Mucosa of rectum (tissue), 2 donors: ENCODE measurements at regions not wholly inside any gene's neighbourhood (a gene's known extent, or its start where the extent isn't known, plus 50 kb on each side); places are given as distances from the start of the nearest gene placed in this dataset.

Experiments used
- H3K27ac ChIP-seq, 2 donors: one replicate each; pipeline ENCODE4 v1.7.0; 2013; ENCODE audit warnings: inconsistent platforms in 2 of 2, low read depth in 2 of 2, low read length in 2 of 2
- H3K27me3 ChIP-seq, 2 donors: one replicate each; pipeline ENCODE4 v1.7.0; 2013; ENCODE audit warnings: low read length in 2 of 2; ENCODE audit not compliant: control insufficient read depth in 2 of 2, insufficient read depth in 2 of 2
- H3K36me3 ChIP-seq, 2 donors: one replicate each; pipeline ENCODE4 v1.7.0; 2013; ENCODE audit warnings: low read length in 2 of 2; ENCODE audit not compliant: control insufficient read depth in 2 of 2, insufficient read depth in 2 of 2
- H3K4me1 ChIP-seq, 2 donors: one replicate each; pipeline ENCODE4 v1.7.0; 2013; ENCODE audit warnings: low read length in 2 of 2, mild to moderate bottlenecking in 1 of 2; ENCODE audit not compliant: control insufficient read depth in 2 of 2, insufficient read depth in 2 of 2
- H3K4me3 ChIP-seq, 2 donors: one replicate each; pipeline ENCODE4 v1.7.0; 2013; ENCODE audit warnings: low read length in 2 of 2
- H3K9ac ChIP-seq, 2 donors: one replicate each; pipeline ENCODE4 v1.7.0; 2013; ENCODE audit warnings: low read length in 2 of 2, low read depth in 1 of 2, mild to moderate bottlenecking in 1 of 2
- H3K9me3 ChIP-seq, 2 donors: one replicate each; pipeline ENCODE4 v1.7.0; 2013; ENCODE audit warnings: low read length in 2 of 2; ENCODE audit not compliant: control insufficient read depth in 2 of 2
- donor health status: healthy.
- donor health status: Normal muscosa, but diverticular disease.

- no peak overlapping the region for H3K27ac ChIP-seq
- peaks cover 30 to 40% of the 10 kb centered on the region in 2 donors for H3K27me3 ChIP-seq
Measured at GRCh38 chr9:126750941-126751725, 53.7 kb upstream of the ZBTB43 start.

GRCh38 chr9:126752376-126752775 lies 52.5 kb upstream of the ZBTB43 start:
- H3K4me3 ChIP-seq: no peak overlapping the region
- H3K9ac ChIP-seq: no peak overlapping the region
- peaks cover 37 to 44% of the 10 kb centered on the region in 2 donors for H3K27me3 ChIP-seq
- no peaks in the 10 kb centered on the region for H3K9me3 ChIP-seq
- H3K27ac ChIP-seq: no peak overlapping the region
- H3K36me3 ChIP-seq: no peaks in the 10 kb centered on the region
- peaks cover 10% of the 10 kb centered on the region in 2 donors for H3K4me1 ChIP-seq

More at GRCh38 chr9:126750941-126751725, 53.7 kb upstream of the ZBTB43 start:
- Histone ChIP-seq H3K36me3 (no peaks in the 10 kb centered on the region), H3K4me1 (peaks cover 10% of the 10 kb centered on the region in 2 donors), H3K4me3 (no peak overlapping the region), H3K9ac (no peak overlapping the region), H3K9me3 (no peaks in the 10 kb centered on the region)

- Histone ChIP-seq H3K27me3 (peaks cover 40 to 44% of the 10 kb centered on the region in 2 donors), H3K36me3 (no peaks in the 10 kb centered on the region), H3K4me1 (peaks cover 10% of the 10 kb centered on the region in 2 donors), H3K4me3 (no peak overlapping the region), H3K27ac (no peak overlapping the region), H3K9me3 (no peaks in the 10 kb centered on the region), H3K9ac (no peak overlapping the region)
Measured at GRCh38 chr9:126752881-126753670, 51.8 kb upstream of the ZBTB43 start.

- no peaks in the 10 kb centered on the region for H3K9me3 ChIP-seq
- peaks cover 43 to 50% of the 10 kb centered on the region in 2 donors for H3K27me3 ChIP-seq
- no peak overlapping the region for H3K27ac ChIP-seq
- H3K9ac ChIP-seq: no peak overlapping the region
- H3K4me3 ChIP-seq: no peak overlapping the region
- peaks cover 10% of the 10 kb centered on the region in 2 donors for H3K4me1 ChIP-seq
- no peaks in the 10 kb centered on the region for H3K36me3 ChIP-seq
Measured at GRCh38 chr9:126754436-126755316, 50.2 kb upstream of the ZBTB43 start.
